ENCODE measurements at regions not wholly inside any gene's neighbourhood (a gene's known extent, or its start where the extent isn't known, plus 50 kb on each side); places are given as distances from the start of the nearest gene placed in this dataset.

GRCh38 chr3:159123877-159124276 lies 322.0 kb downstream of the MFSD1 start:
- no peak for DNase-seq (ENCODE audit: low read depth in 2 of 3, low spot score in 2 of 3)

GRCh38 chr3:159126261-159127020 lies 324.6 kb downstream of the MFSD1 start:
- DNase-seq (ENCODE audit: low read depth in 2 of 3, low spot score in 2 of 3), result no peak

- no peak for DNase-seq (ENCODE audit: low read depth in 2 of 3, low spot score in 2 of 3)
Observed at GRCh38 chr3:159127021-159127392, 325.2 kb downstream of the MFSD1 start.

- DNase-seq (ENCODE audit: low read depth in 2 of 3, low spot score in 2 of 3), result no peak
Observed at GRCh38 chr3:159128628-159129027, 326.8 kb downstream of the MFSD1 start.

GRCh38 chr3:159130108-159130507 lies 328.3 kb downstream of the MFSD1 start:
- DNase-seq (ENCODE audit: low read depth in 2 of 3, low spot score in 2 of 3), result no peak

GRCh38 chr3:159131376-159131775 lies 329.5 kb downstream of the MFSD1 start:
- no peak for DNase-seq (ENCODE audit: low read depth in 2 of 3, low spot score in 2 of 3)

- no peak for DNase-seq (ENCODE audit: low read depth in 2 of 3, low spot score in 2 of 3)
Observed at GRCh38 chr3:159137949-159138348, 336.1 kb downstream of the MFSD1 start.

- no peak for DNase-seq (ENCODE audit: low read depth in 2 of 3, low spot score in 2 of 3)
Observed at GRCh38 chr3:159139326-159139725, 337.5 kb downstream of the MFSD1 start.

- DNase-seq (ENCODE audit: low read depth in 2 of 3, low spot score in 2 of 3), result no peak
Observed at GRCh38 chr3:159144472-159144871, 342.6 kb downstream of the MFSD1 start.

- DNase-seq (ENCODE audit: low read depth in 2 of 3, low spot score in 2 of 3), result no peak
Observed at GRCh38 chr3:159144891-159145290, 343.0 kb downstream of the MFSD1 start.

- no peak for DNase-seq (ENCODE audit: low read depth in 2 of 3, low spot score in 2 of 3)
Observed at GRCh38 chr3:159146392-159146791, 344.5 kb downstream of the MFSD1 start.

- DNase-seq (ENCODE audit: low read depth in 2 of 3, low spot score in 2 of 3), result no peak
Observed at GRCh38 chr3:159146856-159147435, 345.1 kb downstream of the MFSD1 start.

- no peak for DNase-seq (ENCODE audit: low read depth in 2 of 3, low spot score in 2 of 3)
Observed at GRCh38 chr3:159147813-159148212, 346.0 kb downstream of the MFSD1 start.

- DNase-seq (ENCODE audit: low read depth in 2 of 3, low spot score in 2 of 3), result no peak
Observed at GRCh38 chr3:159148466-159148865, 346.6 kb downstream of the MFSD1 start.

GRCh38 chr3:159149131-159149530 lies 347.3 kb downstream of the MFSD1 start:
- DNase-seq (ENCODE audit: low read depth in 2 of 3, low spot score in 2 of 3), result no peak

GRCh38 chr3:159149633-159150032 lies 347.8 kb downstream of the MFSD1 start:
- DNase-seq (ENCODE audit: low read depth in 2 of 3, low spot score in 2 of 3), result no peak

GRCh38 chr3:159150180-159150579 lies 348.3 kb downstream of the MFSD1 start:
- no peak for DNase-seq (ENCODE audit: low read depth in 2 of 3, low spot score in 2 of 3)

GRCh38 chr3:159151130-159151529 lies 349.3 kb downstream of the MFSD1 start:
- DNase-seq (ENCODE audit: low read depth in 2 of 3, low spot score in 2 of 3), result no peak

- no peak for DNase-seq (ENCODE audit: low read depth in 2 of 3, low spot score in 2 of 3)
Observed at GRCh38 chr3:159157275-159157674, 355.4 kb downstream of the MFSD1 start.

GRCh38 chr3:159158213-159158612 lies 356.4 kb downstream of the MFSD1 start:
- no peak for DNase-seq (ENCODE audit: low read depth in 2 of 3, low spot score in 2 of 3)

GRCh38 chr3:159158801-159159200 lies 356.9 kb downstream of the MFSD1 start:
- DNase-seq (ENCODE audit: low read depth in 2 of 3, low spot score in 2 of 3), result no peak

- no peak for DNase-seq (ENCODE audit: low read depth in 2 of 3, low spot score in 2 of 3)
Observed at GRCh38 chr3:159159546-159159945, 357.7 kb downstream of the MFSD1 start.

- DNase-seq (ENCODE audit: low read depth in 2 of 3, low spot score in 2 of 3), result no peak
Observed at GRCh38 chr3:159163656-159164055, 361.8 kb downstream of the MFSD1 start.

Data from hematopoietic multipotent progenitor cell (in vitro differentiated cells).